ENCODE measurements at regions not wholly inside any gene's neighbourhood (a gene's known extent, or its start where the extent isn't known, plus 50 kb on each side); places are given as distances from the start of the nearest gene placed in this dataset.

- DNase-seq = no peak
Measured at GRCh38 chrX:4451591-4451990, 738.1 kb upstream of the PRKX start.

- no peak for DNase-seq
Measured at GRCh38 chrX:4450177-4450576, 736.7 kb upstream of the PRKX start.

GRCh38 chrX:4435905-4436304 lies 722.5 kb upstream of the PRKX start:
- no peak for DNase-seq

GRCh38 chrX:4397471-4397870 lies 684.0 kb upstream of the PRKX start:
- no peak for DNase-seq

- no peak for DNase-seq
Measured at GRCh38 chrX:4382273-4382672, 668.8 kb upstream of the PRKX start.

GRCh38 chrX:4380710-4381109 lies 667.3 kb upstream of the PRKX start:
- no peak for DNase-seq

GRCh38 chrX:4379071-4379470 lies 665.6 kb upstream of the PRKX start:
- DNase-seq = no peak

- no peak for DNase-seq
Measured at GRCh38 chrX:4373791-4374190, 660.3 kb upstream of the PRKX start.

- DNase-seq = no peak
Measured at GRCh38 chrX:4358577-4358976, 645.1 kb upstream of the PRKX start.

- no peak for DNase-seq
Measured at GRCh38 chrX:4322916-4323315, 609.5 kb upstream of the PRKX start.

- no peak for DNase-seq
Measured at GRCh38 chrX:4320436-4320947, 607.0 kb upstream of the PRKX start.

GRCh38 chrX:4315891-4316290 lies 602.4 kb upstream of the PRKX start:
- no peak for DNase-seq

- DNase-seq = no peak
Measured at GRCh38 chrX:4314586-4314985, 601.1 kb upstream of the PRKX start.

GRCh38 chrX:4277122-4277521 lies 563.7 kb upstream of the PRKX start:
- no peak for DNase-seq

GRCh38 chrX:4268676-4269075 lies 555.2 kb upstream of the PRKX start:
- no peak for DNase-seq

GRCh38 chrX:4265036-4265435 lies 551.6 kb upstream of the PRKX start:
- DNase-seq = no peak

GRCh38 chrX:4263030-4263803 lies 549.8 kb upstream of the PRKX start:
- no peak for DNase-seq

- DNase-seq = no peak
Measured at GRCh38 chrX:4253092-4253491, 539.6 kb upstream of the PRKX start.

GRCh38 chrX:4249401-4249800 lies 536.0 kb upstream of the PRKX start:
- no peak for DNase-seq

GRCh38 chrX:4243759-4244158 lies 530.3 kb upstream of the PRKX start:
- no peak for DNase-seq

GRCh38 chrX:4240541-4241194 lies 527.2 kb upstream of the PRKX start:
- peak; percentile 24 to 34 for DNase-seq

- DNase-seq = no peak
Measured at GRCh38 chrX:4239650-4240540, 526.4 kb upstream of the PRKX start.

- DNase-seq = no peak
Measured at GRCh38 chrX:4238916-4239315, 525.5 kb upstream of the PRKX start.
